GM21447 (cell line): ENCODE measurements at regions not wholly inside any gene's neighbourhood (a gene's known extent, or its start where the extent isn't known, plus 50 kb on each side); places are given as distances from the start of the nearest gene placed in this dataset.

Experiments
- ATAC-seq: cut with Tn5 transposase; IDR thresholded peaks from one replicate; pipeline ENCODE4 v1.9.1; 2021; ENCODE audit not compliant: unreplicated experiment

DNA sequence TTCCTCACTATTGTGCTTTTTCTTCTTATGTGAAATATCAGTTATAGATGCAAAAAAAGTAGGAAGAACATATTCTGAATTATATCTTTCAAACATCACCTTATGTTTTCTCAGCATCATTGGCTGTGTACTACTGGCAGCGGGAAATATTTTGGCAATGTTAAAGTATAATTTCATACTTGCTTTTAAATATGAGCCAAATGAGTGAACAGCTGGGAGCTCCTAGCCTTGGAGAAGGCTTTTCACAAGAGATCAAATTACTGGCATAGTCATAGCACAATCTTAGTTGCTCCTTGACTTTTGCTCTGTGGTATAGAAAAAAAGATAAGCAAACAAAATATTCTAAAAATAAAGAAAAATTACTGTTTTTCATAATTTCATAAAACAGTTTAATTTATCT, 1575.8 kb upstream of the PABPC4L start:
- ATAC-seq = no peak

DNA sequence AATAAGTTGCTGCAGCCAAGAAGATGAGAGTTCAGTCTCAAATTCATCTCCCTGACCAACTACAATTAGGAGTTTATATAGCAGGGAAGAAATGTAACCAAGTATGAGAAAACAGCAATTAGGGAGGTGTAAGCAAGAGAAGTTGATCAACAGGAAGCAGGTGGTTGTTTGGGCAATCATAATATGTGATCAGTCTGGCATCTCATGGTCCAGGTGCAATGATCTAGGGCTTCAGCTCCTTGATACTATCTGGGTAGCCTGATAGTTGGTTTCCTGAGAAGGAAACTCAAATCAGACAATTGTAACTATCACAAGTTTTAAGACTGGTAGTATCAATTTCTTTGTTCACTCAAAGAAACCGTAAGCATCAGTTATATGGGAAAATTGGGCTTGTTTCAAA, 1574.3 kb upstream of the PABPC4L start:
- ATAC-seq = no peak

DNA sequence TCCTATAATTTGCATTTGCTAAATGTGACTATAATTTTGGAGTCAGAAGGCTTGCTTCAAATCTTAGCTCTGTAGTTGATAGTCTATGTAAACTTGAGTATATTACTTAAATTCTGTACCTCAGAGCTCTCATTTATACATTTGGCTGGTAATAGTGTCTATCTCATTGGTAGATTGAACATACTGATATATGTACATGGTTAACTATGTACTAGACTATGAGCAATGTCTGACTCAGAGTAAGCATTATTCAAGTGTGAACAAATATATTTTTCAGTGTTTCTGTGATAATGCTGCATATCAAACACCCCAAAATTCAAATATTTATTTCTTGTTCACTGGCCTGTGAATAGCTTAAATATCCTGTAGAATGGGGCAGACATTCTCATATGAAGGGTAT, 1568.9 kb upstream of the PABPC4L start:
- ATAC-seq = no peak

DNA sequence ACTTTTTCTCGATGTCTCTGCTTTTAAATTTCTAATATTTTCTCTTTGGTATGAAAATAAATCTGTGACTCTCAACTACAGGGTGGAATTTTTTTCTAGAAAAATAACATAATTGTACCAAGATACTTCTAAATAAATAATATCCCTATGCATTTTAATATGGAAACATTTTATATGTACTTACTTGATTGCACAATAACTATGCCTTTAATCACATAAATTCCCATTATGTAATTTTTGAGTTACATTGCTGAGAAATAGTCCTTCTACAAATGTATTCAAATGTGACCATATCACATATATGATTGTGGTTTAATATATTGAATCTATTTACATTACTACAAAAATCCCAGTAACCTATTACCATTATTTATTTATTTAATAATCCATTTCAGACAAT, 1543.3 kb upstream of the PABPC4L start:
- no peak for ATAC-seq

DNA sequence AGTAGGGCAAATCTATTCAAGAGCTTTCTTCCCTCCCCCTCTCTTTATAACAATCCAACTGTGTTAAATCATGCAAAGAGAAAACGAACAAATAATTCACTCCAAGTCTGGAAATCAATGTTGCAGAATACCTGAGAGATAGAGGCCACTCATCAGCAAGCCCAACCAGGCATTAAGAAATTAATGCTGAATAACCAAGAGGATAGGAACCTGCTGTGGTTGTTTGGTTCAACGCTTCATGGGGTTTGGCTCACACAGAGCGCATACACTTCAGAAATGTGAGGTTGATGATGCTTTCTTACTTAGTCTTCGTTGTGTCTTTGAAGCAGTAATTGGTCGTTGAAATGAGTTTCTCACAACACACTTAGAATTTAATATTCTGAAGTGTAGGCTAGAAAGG, 1540.0 kb upstream of the PABPC4L start:
- no peak for ATAC-seq

DNA sequence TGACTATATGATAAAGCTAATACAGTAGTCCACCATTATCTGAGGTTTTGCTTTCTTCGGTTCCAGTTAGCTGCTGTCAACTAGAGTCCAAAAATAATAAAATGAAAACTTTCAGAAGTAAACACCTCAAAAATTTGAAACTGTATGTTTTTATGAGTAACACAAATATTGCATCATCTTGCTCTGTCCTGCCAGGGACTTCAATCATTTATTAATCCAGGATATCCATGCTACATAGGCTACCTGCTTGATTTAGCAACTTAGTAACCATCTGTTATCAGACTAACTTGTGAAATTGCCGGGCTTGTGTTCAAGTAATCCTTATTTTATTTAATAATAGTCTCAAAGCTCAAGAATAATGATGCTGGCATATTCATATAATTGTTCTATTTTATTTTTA, 1537.8 kb upstream of the PABPC4L start:
- no peak for ATAC-seq

DNA sequence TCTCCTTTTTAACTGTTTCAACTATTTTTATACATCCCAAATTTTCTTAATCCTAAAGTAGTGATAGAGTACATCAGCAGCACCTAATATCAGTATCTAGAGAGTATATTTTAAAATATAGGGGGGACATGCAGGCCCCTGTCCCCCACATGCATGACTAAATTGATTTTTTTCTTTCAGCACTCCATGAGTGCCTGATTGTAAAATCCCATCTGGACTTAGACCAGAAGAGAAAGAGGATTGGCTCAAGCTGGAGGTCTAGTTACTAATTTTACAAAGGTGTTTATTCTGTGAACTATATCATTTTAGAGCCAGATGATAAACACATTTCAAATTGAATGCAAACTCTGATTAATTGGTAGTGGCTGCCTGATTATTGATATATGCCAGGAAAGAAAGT, 1533.9 kb upstream of the PABPC4L start:
- ATAC-seq = no peak

DNA sequence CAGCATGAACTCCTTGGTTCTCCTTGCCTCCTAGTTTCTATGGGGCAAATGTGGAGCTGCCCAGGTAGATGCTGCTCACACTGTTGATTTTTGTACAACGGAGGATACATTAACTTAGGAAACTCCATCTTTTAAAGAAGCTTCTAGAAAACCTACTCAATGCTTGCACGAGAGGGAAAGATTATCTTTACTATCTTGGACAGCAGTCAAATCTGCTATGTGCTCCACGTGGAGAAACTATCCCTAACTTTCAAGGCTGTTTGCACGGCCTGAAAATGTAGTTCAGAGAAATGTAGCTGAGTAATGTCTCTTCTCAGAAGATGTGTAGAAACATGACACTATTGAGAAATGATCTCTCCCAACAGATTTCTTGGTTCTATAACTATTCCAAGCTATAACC, 1530.9 kb upstream of the PABPC4L start:
- no peak for ATAC-seq

DNA sequence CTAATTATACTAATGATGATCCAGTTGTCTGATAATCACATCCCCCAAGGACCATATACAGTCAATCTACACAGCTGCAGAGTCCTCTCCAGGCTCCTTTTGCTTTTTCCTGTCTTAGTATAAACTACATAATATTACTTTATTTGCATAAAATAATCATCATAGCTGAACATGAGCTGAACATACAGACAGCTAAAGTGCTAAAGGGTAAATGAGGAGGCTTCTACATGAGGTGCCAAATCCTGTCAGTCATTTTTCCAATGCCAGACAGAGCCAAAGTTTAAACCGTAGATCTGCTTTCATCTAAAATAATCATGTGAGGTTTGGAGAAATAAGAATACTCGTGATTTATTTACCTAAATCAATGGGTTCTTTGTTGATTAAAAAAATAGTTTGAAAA, 1530.1 kb upstream of the PABPC4L start:
- no peak for ATAC-seq

DNA sequence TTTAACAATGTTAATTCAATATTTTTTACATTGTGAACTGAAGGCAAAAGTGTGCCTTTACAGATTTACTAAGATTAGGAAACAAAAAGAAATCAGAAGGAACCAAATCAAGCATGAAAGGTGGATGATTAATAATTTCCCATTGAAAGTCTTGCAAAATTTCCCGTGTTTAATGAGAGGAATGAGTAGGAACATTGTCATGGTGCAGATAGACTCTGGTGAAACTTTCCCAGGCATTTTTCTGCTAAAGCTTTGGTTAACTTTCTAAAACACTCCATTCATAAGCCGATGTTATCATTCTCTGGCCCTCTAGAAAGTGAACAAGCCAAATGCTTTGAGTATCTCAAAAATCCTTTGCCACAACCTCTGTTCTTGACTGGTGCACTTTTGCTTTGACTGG, 1522.8 kb upstream of the PABPC4L start:
- no peak for ATAC-seq

DNA sequence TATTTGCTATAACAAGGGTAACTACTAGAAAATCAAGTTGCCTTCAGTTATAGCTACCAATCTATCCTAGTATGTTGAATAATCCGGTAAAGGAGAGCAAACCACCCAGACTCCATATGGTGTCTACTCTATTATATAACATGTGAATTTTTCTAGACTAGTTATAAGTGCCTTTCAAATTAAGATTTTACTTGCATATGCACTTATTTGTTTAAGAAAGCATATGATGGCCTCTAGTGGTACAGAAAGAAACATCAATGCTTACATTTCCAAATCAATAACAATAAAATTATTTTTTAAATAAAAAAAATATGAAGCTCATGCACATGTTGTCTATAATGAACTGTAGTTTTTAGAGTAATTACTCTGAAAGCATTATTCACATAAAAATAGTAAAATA, 1516.4 kb upstream of the PABPC4L start:
- ATAC-seq = no peak

DNA sequence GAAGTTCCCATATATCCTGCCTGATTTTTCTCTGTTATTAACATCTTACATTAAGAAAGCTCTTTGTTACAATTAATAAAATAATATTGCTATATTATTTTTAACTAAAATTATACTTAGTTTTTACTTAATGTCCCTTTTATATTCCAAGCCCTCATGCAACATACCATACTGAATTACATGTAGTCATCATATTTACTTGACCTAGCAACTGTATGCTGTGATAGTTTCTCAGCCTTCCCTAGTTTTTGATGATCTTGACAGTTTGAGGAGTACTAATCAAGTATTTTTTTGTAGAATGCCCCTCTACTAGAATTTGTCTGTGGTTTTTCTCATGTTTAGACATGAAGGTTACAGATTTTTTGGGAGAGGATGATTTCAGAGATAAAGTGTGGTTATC, 1503.8 kb upstream of the PABPC4L start:
- no peak for ATAC-seq

DNA sequence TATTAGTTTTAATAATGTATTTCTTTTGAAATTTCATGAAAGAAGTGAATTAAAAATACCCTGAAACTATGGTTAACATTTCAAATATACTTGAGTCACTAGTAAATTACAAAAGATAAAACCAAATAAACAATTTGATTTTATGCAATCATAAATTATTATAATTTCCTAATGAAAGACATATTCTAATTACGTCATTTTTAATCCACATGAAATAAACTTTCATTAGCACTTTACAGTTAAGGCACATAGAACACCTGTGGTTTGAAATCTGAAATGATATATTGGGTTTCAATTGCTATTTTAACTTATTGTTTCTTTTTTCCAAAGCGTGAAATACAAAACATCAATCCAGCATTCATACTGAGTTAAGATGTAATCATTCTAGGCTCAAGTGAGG, 1492.5 kb upstream of the PABPC4L start:
- ATAC-seq = no peak

DNA sequence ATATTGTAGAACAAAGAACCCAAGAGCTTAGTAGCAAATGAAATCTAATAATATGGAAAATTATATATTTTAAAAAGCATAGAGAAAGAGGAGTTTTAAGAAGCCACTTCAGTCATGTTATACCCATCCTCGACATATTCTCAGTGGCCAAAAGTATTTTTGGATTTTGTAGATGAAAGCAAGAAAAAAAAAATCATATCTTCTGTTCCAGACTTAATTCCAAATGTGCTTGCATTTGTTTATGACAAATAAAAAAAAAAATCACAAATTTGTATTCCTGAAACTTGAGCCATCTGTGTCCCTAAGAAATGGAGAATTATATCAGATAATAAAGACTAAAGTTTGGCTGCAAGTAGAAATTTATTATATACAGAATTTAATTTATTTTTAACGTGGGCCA, 1482.4 kb upstream of the PABPC4L start:
- ATAC-seq = no peak

DNA sequence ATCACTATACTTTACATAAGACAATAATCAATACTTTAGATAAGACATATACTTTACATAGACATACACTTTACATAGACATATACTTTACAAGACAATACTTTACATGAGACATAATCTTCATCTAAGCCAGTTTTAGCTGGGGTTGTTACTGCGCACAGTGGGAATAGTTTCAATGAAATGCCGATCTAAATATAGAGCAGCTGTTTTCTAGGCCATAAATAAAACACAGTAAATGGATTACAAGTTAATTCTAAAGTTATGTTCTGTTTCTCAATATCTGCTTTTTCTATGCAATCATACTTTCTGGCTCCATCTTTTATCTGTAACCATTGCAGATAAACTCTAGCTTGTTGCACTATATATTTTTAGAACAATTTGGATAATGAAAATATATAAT, 1470.6 kb upstream of the PABPC4L start:
- ATAC-seq = no peak

DNA sequence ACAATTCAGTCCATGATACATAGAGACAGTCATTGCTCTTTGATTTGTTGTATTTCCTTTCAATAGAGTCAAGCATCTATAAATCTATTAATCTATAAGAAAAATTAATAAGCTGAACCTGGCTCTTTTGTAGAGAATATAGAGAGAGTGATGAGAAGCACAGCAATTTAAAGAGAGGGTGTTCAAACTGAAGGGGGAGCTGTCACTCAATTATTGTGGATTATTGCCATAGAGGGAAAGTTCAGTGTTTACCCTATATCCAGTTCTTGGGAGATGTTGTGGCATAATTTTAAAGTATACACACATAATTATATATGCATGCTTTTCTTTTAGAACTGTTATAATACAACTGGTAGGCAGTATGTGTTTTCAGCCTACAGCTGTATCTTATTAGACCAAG, 1469.0 kb upstream of the PABPC4L start:
- ATAC-seq = no peak
